Mesenchymal stem cell (in vitro differentiated cells and primary cell): ENCODE measurements at regions not wholly inside any gene's neighbourhood (a gene's known extent, or its start where the extent isn't known, plus 50 kb on each side); places are given as distances from the start of the nearest gene placed in this dataset.

ENCODE experiments used
- DNase-seq: peaks from one replicate; pipeline ENCODE4 v3.0.0-alpha.2; 2013
- H2AFZ ChIP-seq: one replicate; pipeline ENCODE4 v1.6.1; 2013; ENCODE audit warnings: low read depth, mild to moderate bottlenecking, control low read depth, inconsistent platforms, low read length, moderate library complexity
- H2AK5ac ChIP-seq: 2 replicates; pipeline ENCODE4 v1.6.1; 2013; ENCODE audit warnings: low read length, moderate library complexity, mild to moderate bottlenecking, inconsistent platforms; ENCODE audit not compliant: severe bottlenecking
- H2BK120ac ChIP-seq: one replicate; pipeline ENCODE4 v1.6.1; 2013; ENCODE audit warnings: low read depth, mild to moderate bottlenecking, inconsistent platforms, low read length, moderate library complexity
- H2BK12ac ChIP-seq, 2 experiments: one replicate each; pipeline ENCODE4 v1.6.1; 2013; ENCODE audit warnings: inconsistent platforms in 2 of 2, low read length in 2 of 2, mild to moderate bottlenecking in 2 of 2, moderate library complexity in 2 of 2, control low read depth in 1 of 2
- H2BK15ac ChIP-seq: one replicate; pipeline ENCODE4 v1.6.1; 2013; ENCODE audit warnings: mild to moderate bottlenecking, low read depth, inconsistent platforms; ENCODE audit not compliant: poor library complexity, severe bottlenecking
- H2BK5ac ChIP-seq: 2 replicates; pipeline ENCODE4 v1.6.1; 2013; ENCODE audit warnings: low read depth, mild to moderate bottlenecking, low read length, control low read depth, inconsistent platforms; ENCODE audit not compliant: poor library complexity, severe bottlenecking
- H3K14ac ChIP-seq, 2 experiments: one replicate each; pipeline ENCODE4 v1.6.1; 2013; ENCODE audit warnings: inconsistent platforms in 2 of 2, low read length in 2 of 2, control low read depth in 1 of 2, mild to moderate bottlenecking in 1 of 2, moderate library complexity in 1 of 2
- H3K18ac ChIP-seq, 2 experiments: one replicate each; pipeline ENCODE4 v1.6.1; 2013; ENCODE audit warnings: inconsistent platforms in 2 of 2, low read length in 2 of 2, control low read depth in 1 of 2, low read depth in 1 of 2, mild to moderate bottlenecking in 1 of 2
- H3K23ac ChIP-seq, 2 experiments: one replicate each; pipeline ENCODE4 v1.6.1; 2013; ENCODE audit warnings: inconsistent platforms in 2 of 2, low read length in 2 of 2, mild to moderate bottlenecking in 2 of 2, moderate library complexity in 2 of 2, control low read depth in 1 of 2
- H3K27ac ChIP-seq: 2 replicates; pipeline ENCODE4 v1.5.1; 2013; ENCODE audit warnings: mild to moderate bottlenecking, moderate library complexity, low read length, control low read depth, inconsistent platforms; ENCODE audit not compliant: poor library complexity, severe bottlenecking
- H3K27me3 ChIP-seq, 2 experiments: 2 replicates each; pipeline versions ENCODE4 v1.6.1 to v1.7.0; 2013; ENCODE audit warnings: low read length in 2 of 2, mild to moderate bottlenecking in 2 of 2, moderate library complexity in 2 of 2, control low read depth in 1 of 2, inconsistent platforms in 1 of 2; ENCODE audit not compliant: control insufficient read depth in 1 of 2, insufficient read depth in 1 of 2
- H3K36me3 ChIP-seq, 2 experiments: 2 replicates each; pipeline versions ENCODE4 v1.6.1 to v1.7.0; 2013; ENCODE audit warnings: low read length in 2 of 2, control low read depth in 1 of 2, inconsistent platforms in 1 of 2, low read depth in 1 of 2, mild to moderate bottlenecking in 1 of 2; ENCODE audit not compliant: insufficient read depth in 2 of 2, control insufficient read depth in 1 of 2
- H3K4ac ChIP-seq, 2 experiments: one replicate each; pipeline ENCODE4 v1.6.1; 2013; ENCODE audit warnings: inconsistent platforms in 2 of 2, low read length in 2 of 2, mild to moderate bottlenecking in 2 of 2, moderate library complexity in 2 of 2, control low read depth in 1 of 2, low read depth in 1 of 2
- H3K4me1 ChIP-seq: 2 replicates; pipeline ENCODE4 v1.6.1; 2013; ENCODE audit warnings: low read depth, low read length, control low read depth; ENCODE audit not compliant: control insufficient read depth, insufficient read depth
- H3K4me2 ChIP-seq: 2 replicates; pipeline ENCODE4 v1.6.1; 2013; ENCODE audit warnings: low read length, mild to moderate bottlenecking, inconsistent platforms; ENCODE audit not compliant: poor library complexity, severe bottlenecking
- H3K4me3 ChIP-seq, 2 experiments: 2 replicates each; pipeline versions ENCODE4 v1.5.1 to v1.7.0; 2013; ENCODE audit warnings: low read length in 2 of 2, mild to moderate bottlenecking in 2 of 2, control low read depth in 1 of 2, low read depth in 1 of 2; ENCODE audit not compliant: insufficient read depth in 1 of 2
- H3K79me1 ChIP-seq: replicated peaks from 2 replicates; pipeline ENCODE4 v1.6.1; 2013; ENCODE audit warnings: mild to moderate bottlenecking, control low read depth, low read length, inconsistent platforms; ENCODE audit not compliant: poor library complexity, severe bottlenecking
- H3K9ac ChIP-seq: 2 replicates; pipeline ENCODE4 v1.7.0; 2013; ENCODE audit warnings: mild to moderate bottlenecking, low read length, moderate library complexity
- H3K9me3 ChIP-seq: 2 replicates; pipeline ENCODE4 v1.7.0; 2013; ENCODE audit warnings: mild to moderate bottlenecking, low read length; ENCODE audit not compliant: control insufficient read depth
- H4K8ac ChIP-seq: one replicate; pipeline ENCODE4 v1.6.1; 2013; ENCODE audit warnings: inconsistent platforms, mild to moderate bottlenecking, low read length, moderate library complexity
- H4K91ac ChIP-seq: one replicate; pipeline ENCODE4 v1.6.1; 2013; ENCODE audit warnings: mild to moderate bottlenecking, low read length, inconsistent platforms
- WGBS: methylation state at CpG from one replicate; pipeline ENCODE4 v1.1.7; 2013; ENCODE audit warnings: mixed read lengths; 5-methylcytosine and 5-hydroxymethylcytosine counted together

GRCh38 chr4:143026459-143027170 is 158.1 kb upstream of the USP38 start:
- Histone ChIP-seq H3K27me3 (no peaks in the 10 kb centered on the region), H2BK12ac (no peak overlapping the region), H3K14ac (no peak overlapping the region), H2BK15ac (no peak overlapping the region), H4K8ac (no peak overlapping the region), H3K4me3 (no peak overlapping the region), H2BK120ac (no peak overlapping the region), H3K4me2 (no peak overlapping the region), H3K79me1 (no peaks in the 10 kb centered on the region), H3K36me3 (no peaks in the 10 kb centered on the region), H3K4ac (no peak overlapping the region), H2AK5ac (no peak overlapping the region), H3K4me1 (peaks cover 6% of the 10 kb centered on the region), H3K23ac (no peak overlapping the region), H3K9me3 (peaks cover 17% of the 10 kb centered on the region), H4K91ac (no peak overlapping the region), H3K9ac (no peak overlapping the region), H3K18ac (no peak overlapping the region), H2AFZ (no peak overlapping the region), H2BK5ac (no peak overlapping the region), H3K27ac (no peak overlapping the region)
- 86% methylated on average over 1 of the region's 1 CpG for WGBS
- no peak for DNase-seq

GRCh38 chr4:143035661-143036060 is 149.1 kb upstream of the USP38 start:
- no peak overlapping the region for H3K4me2 ChIP-seq
- H2BK15ac ChIP-seq = no peak overlapping the region
- H3K23ac ChIP-seq = no peak overlapping the region
- no peak overlapping the region for H3K4ac ChIP-seq
- H2BK120ac ChIP-seq = no peak overlapping the region
- no peak overlapping the region for H2BK5ac ChIP-seq
- H3K27ac ChIP-seq = no peak overlapping the region
- DNase-seq = no peak
- no peak overlapping the region for H3K14ac ChIP-seq
- H3K9ac ChIP-seq = no peak overlapping the region
- no peak overlapping the region for H2BK12ac ChIP-seq
- H3K4me1 ChIP-seq = no peaks in the 10 kb centered on the region
- no peak overlapping the region for H4K91ac ChIP-seq
- H3K79me1 ChIP-seq = no peaks in the 10 kb centered on the region
- no peak overlapping the region for H3K18ac ChIP-seq
- H2AFZ ChIP-seq = no peak overlapping the region
- H3K36me3 ChIP-seq = no peaks in the 10 kb centered on the region
- H3K27me3 ChIP-seq = no peaks in the 10 kb centered on the region
- H4K8ac ChIP-seq = no peak overlapping the region
- H3K4me3 ChIP-seq = no peak overlapping the region
- H3K9me3 ChIP-seq = peaks cover 10% of the 10 kb centered on the region
- no CpG with 5 or more reads among the region's 1 CpG for WGBS
- H2AK5ac ChIP-seq = no peak overlapping the region

DNA sequence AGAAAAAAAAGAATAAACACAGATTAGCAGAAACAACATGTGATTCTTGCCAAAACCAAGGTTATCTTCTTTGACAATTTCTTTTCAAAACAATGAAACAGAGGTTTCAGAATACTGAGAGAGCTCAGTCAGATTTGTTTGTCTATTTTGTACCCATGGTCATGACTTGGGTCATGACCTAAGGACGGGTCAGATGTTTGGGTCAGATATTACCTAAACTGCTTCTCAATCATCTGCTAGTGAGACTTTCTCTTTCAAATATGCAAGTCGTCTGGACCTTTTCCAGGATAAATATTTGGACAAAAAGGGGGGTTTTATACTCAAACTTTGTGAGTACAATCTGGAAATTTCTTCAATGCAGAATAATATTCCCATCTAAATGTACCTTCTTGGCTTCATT is 148.3 kb upstream of the USP38 start:
- H3K4me3 ChIP-seq = no peak overlapping the region
- no peak overlapping the region for H3K27ac ChIP-seq
- H2BK12ac ChIP-seq = no peak overlapping the region

DNA sequence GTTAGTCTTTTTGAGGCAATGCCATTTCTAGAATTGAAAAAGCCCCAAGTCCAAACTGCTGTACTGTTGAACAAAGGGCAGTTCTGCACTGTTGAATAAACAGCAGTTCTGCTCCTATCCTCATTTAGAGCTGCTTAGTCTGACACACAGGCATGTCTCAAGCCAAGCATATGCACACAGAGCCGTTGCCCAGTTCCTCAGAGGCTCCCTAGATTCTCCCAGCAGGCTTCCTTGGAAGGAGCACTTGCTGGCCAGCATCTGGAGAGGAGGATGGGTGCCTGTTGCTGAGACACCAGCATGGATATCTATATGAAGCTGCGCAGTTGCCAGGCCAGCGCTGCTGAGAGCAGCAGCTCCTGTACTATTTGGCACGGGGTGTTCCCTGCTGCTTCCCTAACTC is 138.3 kb upstream of the USP38 start:
- Histone ChIP-seq H3K79me1 (no peaks in the 10 kb centered on the region), H3K9ac (no peak overlapping the region), H3K27me3 (no peaks in the 10 kb centered on the region), H4K8ac (no peak overlapping the region), H3K4ac (no peak overlapping the region), H4K91ac (no peak overlapping the region), H3K4me3 (no peak overlapping the region), H3K36me3 (no peaks in the 10 kb centered on the region), H3K18ac (no peak overlapping the region), H2BK120ac (no peak overlapping the region), H3K4me1 (peaks cover 2% of the 10 kb centered on the region), H2BK5ac (no peak overlapping the region), H3K4me2 (no peak overlapping the region), H2AK5ac (no peak overlapping the region), H2BK15ac (no peak overlapping the region), H3K23ac (no peak overlapping the region), H3K27ac (no peak overlapping the region), H3K14ac (no peak overlapping the region), H2AFZ (no peak overlapping the region), H3K9me3 (no peaks in the 10 kb centered on the region), H2BK12ac (no peak overlapping the region)
- WGBS = 84% methylated on average over 4 of the region's 4 CpGs
- DNase-seq = no peak

More for the DNA sequence above, 148.3 kb upstream of the USP38 start:
- no peak overlapping the region for H3K9ac ChIP-seq
- H3K14ac ChIP-seq = no peak overlapping the region
- no peak overlapping the region for H4K91ac ChIP-seq
- H3K4ac ChIP-seq = no peak overlapping the region
- H3K79me1 ChIP-seq = no peaks in the 10 kb centered on the region
- H2BK5ac ChIP-seq = no peak overlapping the region
- peaks cover 6% of the 10 kb centered on the region for H3K9me3 ChIP-seq
- H3K23ac ChIP-seq = no peak overlapping the region
- no peaks in the 10 kb centered on the region for H3K27me3 ChIP-seq
- no peak overlapping the region for H3K18ac ChIP-seq
- H2BK15ac ChIP-seq = no peak overlapping the region
- no peak overlapping the region for H4K8ac ChIP-seq
- H3K4me1 ChIP-seq = no peaks in the 10 kb centered on the region
- no peak overlapping the region for H2BK120ac ChIP-seq
- no peak overlapping the region for H2AFZ ChIP-seq
- DNase-seq = no peak
- 80% methylated on average over 1 of the region's 2 CpGs for WGBS
- H3K4me2 ChIP-seq = no peak overlapping the region
- H3K36me3 ChIP-seq = no peaks in the 10 kb centered on the region
- no peak overlapping the region for H2AK5ac ChIP-seq
